Body of pancreas (tissue), 4 donors: ENCODE measurements at regions not wholly inside any gene's neighbourhood (a gene's known extent, or its start where the extent isn't known, plus 50 kb on each side); places are given as distances from the start of the nearest gene placed in this dataset.

Source experiments
- CTCF ChIP-seq, 7 experiments: fragments of 450-650 bp in 4 of 7; fragments of 200-600 bp in 3 of 7; sonication (generic) in 3 of 7; IDR thresholded peaks; one replicate each; pipeline ENCODE4 v1.5.1; 2016 to 2019; ENCODE audit warnings: antibody characterized with exemption in 7 of 7
- POLR2A ChIP-seq, 3 donors: fragments of 450-650 bp; IDR thresholded peaks; one replicate each; pipeline ENCODE4 v1.6.1; 2016; ENCODE audit warnings: antibody characterized with exemption in 3 of 3, mild to moderate bottlenecking in 2 of 3

DNA sequence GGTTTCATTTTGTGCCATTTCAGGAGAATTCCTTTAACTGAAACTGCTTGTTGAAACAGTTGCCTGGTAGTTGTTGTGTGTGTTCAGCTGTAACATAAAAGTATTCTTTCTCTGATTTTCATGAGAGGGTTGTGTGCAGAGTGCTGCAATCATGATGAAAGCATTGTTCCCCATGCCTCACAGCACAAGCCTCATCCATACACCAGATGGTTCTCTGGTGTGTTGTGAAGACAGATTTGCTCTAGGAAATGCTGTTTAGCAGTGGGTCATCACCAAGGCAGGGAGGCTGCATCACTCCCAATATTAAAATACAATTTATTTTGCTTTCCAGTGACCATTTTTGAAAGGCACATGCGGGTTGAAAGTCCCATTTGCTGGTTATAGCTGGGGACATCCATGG lies 404.4 kb downstream of the AACS start:
- TF ChIP-seq CTCF (IDR thresholded peaks at IDR 0.05) (no peak), POLR2A (IDR thresholded peaks at IDR 0.05) (no peak)
